ENCODE measurements at regions not wholly inside any gene's neighbourhood (a gene's known extent, or its start where the extent isn't known, plus 50 kb on each side); places are given as distances from the start of the nearest gene placed in this dataset.

DNA sequence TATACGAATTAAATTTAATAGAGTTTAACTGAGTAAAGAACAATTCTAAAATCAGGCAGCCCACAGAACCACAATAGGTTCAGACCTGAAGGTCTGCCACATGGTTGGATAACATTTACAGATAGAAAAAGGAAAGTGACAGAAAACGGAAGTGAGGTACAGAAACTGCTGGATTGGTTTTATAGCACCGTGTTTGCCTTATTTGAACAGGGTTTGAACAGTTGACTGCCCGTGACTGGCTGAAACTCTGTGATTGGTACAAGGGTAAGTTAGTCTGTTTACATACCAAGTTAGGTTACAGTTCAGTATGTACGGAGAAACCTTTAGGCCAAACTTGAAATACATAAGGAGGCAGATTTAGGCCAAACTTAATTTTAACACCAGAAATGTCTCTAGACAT is 64.1 kb upstream of the ATXN3L start:
- TF ChIP-seq ZNF660 (CRISPR knock-in tag; IDR thresholded peaks at IDR 0.05; ENCODE audit: borderline replicate concordance, low read depth) (no peak), ZNF3 (CRISPR knock-in tag; IDR thresholded peaks at IDR 0.05) (no peak), SIN3A (IDR thresholded peaks at IDR 0.05; ENCODE audit: borderline replicate concordance, low read depth, low read length) (no peak), ZNF121 (CRISPR knock-in tag; IDR thresholded peaks at IDR 0.05) (no peak), POLR2A (IDR thresholded peaks at IDR 0.05; ENCODE audit: insufficient read depth in 1 of 2, low read depth in 2 of 2, low read length in 2 of 2) (no peak), TAF1 (CRISPR knock-in tag; IDR thresholded peaks at IDR 0.05) (no peak), STAG1 (CRISPR knock-in tag; IDR thresholded peaks at IDR 0.05) (no peak), ZSCAN30 (CRISPR knock-in tag; IDR thresholded peaks at IDR 0.05) (no peak), TMF1 (CRISPR knock-in tag; IDR thresholded peaks at IDR 0.05; ENCODE audit: low read depth) (no peak), IKZF1 (IDR thresholded peaks at IDR 0.05) (no peak)
- TF ChIP-seq, protein P1, sequence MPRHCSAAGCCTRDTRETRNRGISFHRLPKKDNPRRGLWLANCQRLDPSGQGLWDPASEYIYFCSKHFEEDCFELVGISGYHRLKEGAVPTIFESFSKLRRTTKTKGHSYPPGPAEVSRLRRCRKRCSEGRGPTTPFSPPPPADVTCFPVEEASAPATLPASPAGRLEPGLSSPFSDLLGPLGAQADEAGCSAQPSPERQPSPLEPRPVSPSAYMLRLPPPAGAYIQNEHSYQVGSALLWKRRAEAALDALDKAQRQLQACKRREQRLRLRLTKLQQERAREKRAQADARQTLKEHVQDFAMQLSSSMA (CRISPR knock-in tag; IDR thresholded peaks at IDR 0.05) = no peak
- TF ChIP-seq, protein P2, sequence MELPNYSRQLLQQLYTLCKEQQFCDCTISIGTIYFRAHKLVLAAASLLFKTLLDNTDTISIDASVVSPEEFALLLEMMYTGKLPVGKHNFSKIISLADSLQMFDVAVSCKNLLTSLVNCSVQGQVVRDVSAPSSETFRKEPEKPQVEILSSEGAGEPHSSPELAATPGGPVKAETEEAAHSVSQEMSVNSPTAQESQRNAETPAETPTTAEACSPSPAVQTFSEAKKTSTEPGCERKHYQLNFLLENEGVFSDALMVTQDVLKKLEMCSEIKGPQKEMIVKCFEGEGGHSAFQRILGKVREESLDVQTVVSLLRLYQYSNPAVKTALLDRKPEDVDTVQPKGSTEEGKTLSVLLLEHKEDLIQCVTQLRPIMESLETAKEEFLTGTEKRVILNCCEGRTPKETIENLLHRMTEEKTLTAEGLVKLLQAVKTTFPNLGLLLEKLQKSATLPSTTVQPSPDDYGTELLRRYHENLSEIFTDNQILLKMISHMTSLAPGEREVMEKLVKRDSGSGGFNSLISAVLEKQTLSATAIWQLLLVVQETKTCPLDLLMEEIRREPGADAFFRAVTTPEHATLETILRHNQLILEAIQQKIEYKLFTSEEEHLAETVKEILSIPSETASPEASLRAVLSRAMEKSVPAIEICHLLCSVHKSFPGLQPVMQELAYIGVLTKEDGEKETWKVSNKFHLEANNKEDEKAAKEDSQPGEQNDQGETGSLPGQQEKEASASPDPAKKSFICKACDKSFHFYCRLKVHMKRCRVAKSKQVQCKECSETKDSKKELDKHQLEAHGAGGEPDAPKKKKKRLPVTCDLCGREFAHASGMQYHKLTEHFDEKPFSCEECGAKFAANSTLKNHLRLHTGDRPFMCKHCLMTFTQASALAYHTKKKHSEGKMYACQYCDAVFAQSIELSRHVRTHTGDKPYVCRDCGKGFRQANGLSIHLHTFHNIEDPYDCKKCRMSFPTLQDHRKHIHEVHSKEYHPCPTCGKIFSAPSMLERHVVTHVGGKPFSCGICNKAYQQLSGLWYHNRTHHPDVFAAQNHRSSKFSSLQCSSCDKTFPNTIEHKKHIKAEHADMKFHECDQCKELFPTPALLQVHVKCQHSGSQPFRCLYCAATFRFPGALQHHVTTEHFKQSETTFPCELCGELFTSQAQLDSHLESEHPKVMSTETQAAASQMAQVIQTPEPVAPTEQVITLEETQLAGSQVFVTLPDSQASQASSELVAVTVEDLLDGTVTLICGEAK (IDR thresholded peaks at IDR 0.05) = no peak
- TF ChIP-seq, protein P2 (CRISPR knock-in tag; IDR thresholded peaks at IDR 0.05) = no peak
- TF ChIP-seq, protein P3, sequence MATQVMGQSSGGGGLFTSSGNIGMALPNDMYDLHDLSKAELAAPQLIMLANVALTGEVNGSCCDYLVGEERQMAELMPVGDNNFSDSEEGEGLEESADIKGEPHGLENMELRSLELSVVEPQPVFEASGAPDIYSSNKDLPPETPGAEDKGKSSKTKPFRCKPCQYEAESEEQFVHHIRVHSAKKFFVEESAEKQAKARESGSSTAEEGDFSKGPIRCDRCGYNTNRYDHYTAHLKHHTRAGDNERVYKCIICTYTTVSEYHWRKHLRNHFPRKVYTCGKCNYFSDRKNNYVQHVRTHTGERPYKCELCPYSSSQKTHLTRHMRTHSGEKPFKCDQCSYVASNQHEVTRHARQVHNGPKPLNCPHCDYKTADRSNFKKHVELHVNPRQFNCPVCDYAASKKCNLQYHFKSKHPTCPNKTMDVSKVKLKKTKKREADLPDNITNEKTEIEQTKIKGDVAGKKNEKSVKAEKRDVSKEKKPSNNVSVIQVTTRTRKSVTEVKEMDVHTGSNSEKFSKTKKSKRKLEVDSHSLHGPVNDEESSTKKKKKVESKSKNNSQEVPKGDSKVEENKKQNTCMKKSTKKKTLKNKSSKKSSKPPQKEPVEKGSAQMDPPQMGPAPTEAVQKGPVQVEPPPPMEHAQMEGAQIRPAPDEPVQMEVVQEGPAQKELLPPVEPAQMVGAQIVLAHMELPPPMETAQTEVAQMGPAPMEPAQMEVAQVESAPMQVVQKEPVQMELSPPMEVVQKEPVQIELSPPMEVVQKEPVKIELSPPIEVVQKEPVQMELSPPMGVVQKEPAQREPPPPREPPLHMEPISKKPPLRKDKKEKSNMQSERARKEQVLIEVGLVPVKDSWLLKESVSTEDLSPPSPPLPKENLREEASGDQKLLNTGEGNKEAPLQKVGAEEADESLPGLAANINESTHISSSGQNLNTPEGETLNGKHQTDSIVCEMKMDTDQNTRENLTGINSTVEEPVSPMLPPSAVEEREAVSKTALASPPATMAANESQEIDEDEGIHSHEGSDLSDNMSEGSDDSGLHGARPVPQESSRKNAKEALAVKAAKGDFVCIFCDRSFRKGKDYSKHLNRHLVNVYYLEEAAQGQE (IDR thresholded peaks at IDR 0.05; ENCODE audit: borderline replicate concordance in 1 of 2, low read depth in 1 of 2, low read length in 2 of 2) = no peak

Measured in HepG2 (cell line).